H54 (cell line): ENCODE measurements at regions not wholly inside any gene's neighbourhood (a gene's known extent, or its start where the extent isn't known, plus 50 kb on each side); places are given as distances from the start of the nearest gene placed in this dataset.
"Not testable (repeated sequence)": the region's sequence is repeated elsewhere in the genome, so short reads cannot be mapped to it uniquely, and the experiment has no call there.

Experiments used
- DNase-seq: peaks from one replicate; pipeline ENCODE4 v3.0.0; 2011; ENCODE audit warnings: low spot score, mixed read lengths; ENCODE audit not compliant: insufficient read length
- FAIRE-seq: peaks from 3 replicates; lab custom pipeline; 2011; peaks lifted over from hg19 to GRCh38; lab: Jason Lieb, UNC
- POLR2A ChIP-seq: IDR thresholded peaks from 2 replicates; pipeline ENCODE4 v1.6.1; 2011; ENCODE audit warnings: low read depth, mild to moderate bottlenecking, low read length

DNA sequence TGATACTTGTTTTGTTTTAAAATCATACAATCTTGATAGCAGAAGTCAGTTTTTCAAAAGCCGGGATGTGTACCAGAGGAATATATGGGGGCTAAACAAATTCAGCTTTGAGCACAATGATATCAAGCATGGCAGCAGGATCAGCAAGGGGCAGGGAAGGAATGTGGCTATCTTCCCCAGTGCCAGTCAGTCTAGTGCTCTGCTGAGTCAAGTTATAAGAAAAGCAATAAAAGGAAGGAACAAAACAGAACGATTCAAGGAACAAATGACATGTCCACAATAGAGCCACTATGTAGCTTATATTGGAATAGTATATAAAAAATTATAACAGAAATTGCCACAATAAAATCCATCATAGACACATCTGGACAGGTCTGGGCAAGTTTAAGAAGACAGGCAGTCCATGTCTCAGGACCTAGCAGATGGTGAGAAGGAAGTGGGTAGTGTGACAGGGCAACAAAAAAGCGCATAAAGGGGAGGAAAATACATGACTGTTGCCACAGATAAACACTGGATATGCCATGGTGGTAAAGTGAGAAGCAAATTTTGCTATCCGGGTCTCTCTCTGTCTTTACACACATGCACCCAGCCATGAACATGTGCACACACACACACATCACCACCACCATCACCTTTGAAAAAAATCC lies 518.2 kb upstream of the HTR2C start:
- TF ChIP-seq POLR2A: no peak
- DNase-seq (no peak), FAIRE-seq (no peak)

- TF ChIP-seq POLR2A: no peak
- DNase-seq (no peak), FAIRE-seq (no peak)
Measured at GRCh38 chrX:114061226-114061625, 522.7 kb upstream of the HTR2C start.

- DNase-seq (no peak), FAIRE-seq (no peak)
- TF ChIP-seq POLR2A: no peak
Measured at GRCh38 chrX:114058988-114059418, 524.9 kb upstream of the HTR2C start.

DNA sequence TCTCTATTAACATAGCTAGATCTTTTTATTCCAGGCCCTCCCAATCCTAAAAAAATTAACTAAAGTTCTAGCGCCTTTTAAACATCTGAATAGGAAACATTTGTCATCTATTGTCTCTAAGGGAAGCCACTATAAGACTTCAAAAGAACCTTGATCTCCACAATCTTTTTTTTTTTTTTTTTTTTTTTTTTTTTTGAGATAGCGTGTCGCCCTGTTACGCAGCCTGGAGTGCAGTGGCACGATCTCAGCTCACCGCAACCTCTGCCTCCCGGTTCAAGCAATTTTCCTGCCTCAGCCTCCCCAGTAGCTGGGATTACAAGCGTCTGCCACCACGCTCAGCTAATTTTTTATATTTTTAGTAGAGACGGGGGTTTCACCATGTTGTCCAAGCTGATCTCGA lies 526.5 kb upstream of the HTR2C start:
- FAIRE-seq, DNase-seq: not testable (repeated sequence)

- DNase-seq: no peak
- no peak for FAIRE-seq
- no peak for TF ChIP-seq POLR2A
Measured at GRCh38 chrX:114051667-114052315, 532.1 kb upstream of the HTR2C start.

DNA sequence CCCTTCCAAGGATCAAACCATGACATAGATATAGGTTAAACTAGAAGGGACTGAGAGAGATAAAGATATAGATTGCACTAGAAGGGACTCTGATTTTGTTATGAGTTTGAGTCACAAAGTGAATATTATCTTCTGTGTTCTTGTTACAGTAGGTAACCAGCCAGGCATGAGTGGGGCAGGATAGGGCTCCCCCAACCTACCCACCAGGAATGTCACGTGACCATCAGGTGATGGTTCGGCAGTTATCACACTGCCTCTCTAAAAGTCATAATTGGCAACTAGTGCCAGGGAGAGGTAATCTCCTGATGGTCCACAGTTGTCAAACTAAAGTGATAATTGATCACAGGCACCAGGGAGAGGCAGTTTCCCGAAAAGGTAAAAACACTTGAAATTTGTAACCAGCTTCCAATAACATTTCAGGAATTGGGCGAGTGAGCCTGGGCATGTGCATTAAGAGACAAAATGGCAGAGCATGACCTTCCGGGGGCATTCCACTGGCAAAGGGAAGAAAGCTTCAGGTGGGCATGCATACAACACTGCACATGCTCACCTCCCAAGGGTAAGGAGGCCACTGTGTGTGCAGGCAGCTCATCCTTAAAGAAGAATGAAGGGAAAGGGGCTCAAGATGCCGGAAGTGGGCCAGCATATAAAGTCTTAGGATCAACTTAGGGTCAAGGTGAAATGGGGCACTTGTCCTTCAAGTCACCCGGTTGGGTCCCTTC lies 533.6 kb upstream of the HTR2C start:
- FAIRE-seq (no peak), DNase-seq (no peak)
- TF ChIP-seq POLR2A: no peak

DNA sequence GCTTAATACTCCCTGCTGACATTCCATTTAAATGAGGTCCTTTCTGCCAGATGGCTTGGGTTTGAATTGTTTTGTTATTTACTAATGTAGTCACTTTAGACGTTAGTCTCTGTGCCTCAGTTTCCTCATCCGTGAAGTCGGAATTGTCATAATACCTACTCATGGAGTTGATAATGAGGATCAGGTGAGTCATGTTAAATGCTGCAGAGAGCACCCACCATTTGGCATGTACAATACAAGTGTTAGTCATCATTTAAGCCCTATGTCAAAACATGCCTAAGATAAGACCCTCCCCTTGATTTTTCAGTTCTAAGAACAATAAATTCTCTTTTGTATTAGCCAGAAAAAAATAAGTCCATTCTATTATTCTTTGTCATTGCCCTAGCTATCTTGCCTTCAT lies 534.8 kb upstream of the HTR2C start:
- TF ChIP-seq POLR2A: no peak
- FAIRE-seq (no peak), DNase-seq (no peak)

DNA sequence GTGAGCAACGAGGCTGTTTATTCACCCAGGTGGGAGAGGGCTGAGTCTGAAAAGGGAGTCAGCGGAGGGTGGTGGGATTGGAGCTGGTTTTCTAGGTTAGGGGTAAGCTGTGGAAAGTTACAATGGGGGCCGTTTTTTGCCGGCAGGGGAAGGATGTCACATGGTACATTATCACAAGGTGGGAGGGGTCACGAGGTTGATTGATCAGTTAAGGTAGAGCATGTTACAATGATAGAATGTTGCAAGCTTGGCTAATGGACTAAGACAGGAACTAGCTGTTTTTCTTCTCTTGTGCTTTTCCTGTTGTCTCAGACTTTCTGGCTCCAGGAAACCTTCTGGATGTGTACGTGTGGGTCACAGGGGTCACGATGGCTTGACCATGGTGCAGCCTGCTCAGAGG lies 536.3 kb upstream of the HTR2C start:
- TF ChIP-seq POLR2A: no peak
- DNase-seq (no peak), FAIRE-seq (no peak)

DNA sequence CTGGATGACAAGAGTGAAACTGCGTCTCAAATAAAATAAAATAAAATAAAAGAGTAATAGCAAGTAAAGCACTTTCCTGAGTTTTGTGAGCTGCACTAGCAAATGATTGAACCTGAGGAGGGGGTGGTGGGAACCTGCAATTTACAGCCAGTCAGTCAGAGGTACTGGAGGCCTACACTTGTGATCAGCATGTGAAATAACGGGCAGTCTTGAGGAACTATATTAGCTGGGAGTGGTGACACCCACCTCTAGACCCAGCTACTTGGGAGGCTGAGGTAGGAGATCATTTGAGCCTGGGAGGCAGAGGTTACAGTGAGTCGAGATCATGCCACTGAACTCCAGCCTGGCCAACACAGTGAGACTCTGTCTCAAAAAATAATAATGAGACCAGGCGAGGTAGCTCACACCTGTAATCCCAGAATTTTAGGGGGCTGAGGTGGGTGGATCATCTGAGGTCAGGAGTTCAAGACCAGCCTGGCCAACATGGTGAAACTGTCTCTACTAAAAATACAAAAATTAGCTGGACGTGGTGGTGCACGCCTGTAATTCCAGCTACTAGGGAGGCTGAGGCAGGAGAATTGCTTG lies 537.1 kb upstream of the HTR2C start:
- DNase-seq (no peak), FAIRE-seq (no peak)
- no peak for TF ChIP-seq POLR2A

GRCh38 chrX:114041470-114041869 lies 542.4 kb upstream of the HTR2C start:
- not testable (repeated sequence) for FAIRE-seq

GRCh38 chrX:114040661-114041269 lies 543.1 kb upstream of the HTR2C start:
- not testable (repeated sequence) for FAIRE-seq, DNase-seq

More at GRCh38 chrX:114041470-114041869, 542.4 kb upstream of the HTR2C start:
- DNase-seq: not testable (repeated sequence)

DNA sequence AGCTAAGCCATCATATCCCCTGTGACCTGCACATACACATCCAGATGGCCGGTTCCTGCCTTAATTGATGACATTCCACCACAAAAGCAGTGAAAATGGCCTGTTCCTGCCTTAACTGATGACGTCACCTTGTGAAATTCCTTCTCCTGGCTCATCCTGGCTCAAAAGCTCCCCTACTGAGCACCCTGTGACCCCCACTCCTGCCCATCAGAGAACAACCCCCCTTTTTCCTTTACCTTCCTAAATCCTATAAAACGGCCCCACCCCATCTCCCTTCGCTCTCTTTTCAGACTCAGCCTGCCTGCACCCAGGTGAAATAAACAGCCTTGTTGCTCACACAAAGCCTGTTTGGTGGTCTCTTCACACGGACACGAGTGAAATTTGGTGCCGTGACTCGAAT lies 543.8 kb upstream of the HTR2C start:
- FAIRE-seq, DNase-seq: not testable (repeated sequence)

GRCh38 chrX:114038358-114038757 lies 545.5 kb upstream of the HTR2C start:
- DNase-seq (no peak), FAIRE-seq (no peak)
- TF ChIP-seq POLR2A: no peak

DNA sequence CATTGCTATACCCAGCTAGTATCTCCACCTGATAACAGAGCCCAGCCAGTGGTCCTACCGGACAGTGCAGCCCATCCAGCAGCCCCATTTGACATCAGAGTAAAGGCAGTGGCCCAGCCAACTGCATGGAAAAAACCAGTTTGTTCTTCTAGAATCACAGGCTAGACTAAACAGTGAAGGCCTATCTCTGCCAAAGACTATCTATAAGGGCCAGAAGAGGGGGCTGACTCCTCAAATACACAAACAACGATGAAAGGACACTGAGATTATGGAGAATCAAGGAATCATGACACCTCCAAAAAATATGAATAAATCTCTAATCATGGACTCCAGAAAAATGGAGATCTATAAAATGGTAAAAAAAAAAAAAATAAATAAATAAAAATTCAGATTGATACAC lies 546.4 kb upstream of the HTR2C start:
- TF ChIP-seq POLR2A: no peak
- FAIRE-seq (no peak), DNase-seq (no peak)
